ENCODE measurements at regions not wholly inside any gene's neighbourhood (a gene's known extent, or its start where the extent isn't known, plus 50 kb on each side); places are given as distances from the start of the nearest gene placed in this dataset.

- TF ChIP-seq CTCF (IDR thresholded peaks at IDR 0.05) (no peak), POLR2A (IDR thresholded peaks at IDR 0.05) (no peak), POLR2AphosphoS5 (IDR thresholded peaks at IDR 0.05) (no peak), EP300 (IDR thresholded peaks at IDR 0.05) (no peak)
Measured at GRCh38 chr12:126782083-126782482, 1484.9 kb upstream of the TMEM132C start.

Data from stomach (tissue), 4 donors.